Liver (tissue), 8 donors: ENCODE measurements at regions not wholly inside any gene's neighbourhood (a gene's known extent, or its start where the extent isn't known, plus 50 kb on each side); places are given as distances from the start of the nearest gene placed in this dataset.

Experiments used
- DNase-seq: peaks from one replicate; pipeline ENCODE4 v3.0.0-alpha.2; 2017; ENCODE audit warnings: low spot score
- H3K27ac ChIP-seq, 2 donors: one replicate each; pipeline ENCODE4 v1.7.0; 2013; ENCODE audit warnings: inconsistent platforms in 2 of 2, low read length in 2 of 2, control low read depth in 1 of 2, low read depth in 1 of 2, mild to moderate bottlenecking in 1 of 2
- H3K27me3 ChIP-seq, 4 donors: one replicate each; pipeline versions ENCODE4 v1.6.1 to v1.7.0; 2013; ENCODE audit warnings: low read length in 3 of 4, inconsistent platforms in 1 of 4, mild to moderate bottlenecking in 1 of 4, moderate library complexity in 1 of 4; ENCODE audit not compliant: control insufficient read depth in 4 of 4, insufficient read depth in 4 of 4
- H3K36me3 ChIP-seq, 4 donors: one replicate each; pipeline versions ENCODE4 v1.6.1 to v1.7.0; 2013; ENCODE audit warnings: low read length in 3 of 4, mild to moderate bottlenecking in 3 of 4, low read depth in 1 of 4, moderate library complexity in 1 of 4; ENCODE audit not compliant: control insufficient read depth in 4 of 4, insufficient read depth in 3 of 4
- H3K4me1 ChIP-seq, 4 donors: one replicate each; pipeline versions ENCODE4 v1.6.1 to v1.7.0; 2013; ENCODE audit warnings: low read length in 3 of 4, mild to moderate bottlenecking in 3 of 4, moderate library complexity in 1 of 4; ENCODE audit not compliant: control insufficient read depth in 4 of 4, insufficient read depth in 4 of 4
- H3K4me3 ChIP-seq, 3 donors: one replicate each; pipeline versions ENCODE4 v1.6.1 to v1.7.0; 2013; ENCODE audit warnings: low read length in 3 of 3, control low read depth in 1 of 3, low read depth in 1 of 3, mild to moderate bottlenecking in 1 of 3
- H3K9ac ChIP-seq, 2 donors: one replicate each; pipeline ENCODE4 v1.7.0; 2013; ENCODE audit warnings: low read length in 2 of 2, mild to moderate bottlenecking in 2 of 2, moderate library complexity in 2 of 2, control low read depth in 1 of 2, low read depth in 1 of 2
- H3K9me3 ChIP-seq, 4 donors: one replicate each; pipeline versions ENCODE4 v1.6.1 to v1.7.0; 2013; ENCODE audit warnings: low read length in 3 of 4; ENCODE audit not compliant: control insufficient read depth in 4 of 4
- EGR1 ChIP-seq, 2 donors: IDR thresholded peaks; 2 replicates each; pipeline ENCODE4 v1.6.1; 2016 to 2018; ENCODE audit warnings: antibody characterized with exemption in 2 of 2, low read depth in 2 of 2
- FOXA1 ChIP-seq: IDR thresholded peaks from 2 replicates; pipeline ENCODE4 v1.6.1; 2016; ENCODE audit warnings: antibody characterized with exemption
- FOXA2 ChIP-seq: IDR thresholded peaks from 2 replicates; pipeline ENCODE4 v1.6.1; 2016; ENCODE audit warnings: antibody characterized with exemption
- GABPA ChIP-seq, 2 donors: IDR thresholded peaks in 1 of 2; conservative IDR thresholded peaks in 1 of 2; 2 replicates each; pipeline ENCODE4 v1.6.1; 2016; ENCODE audit warnings: antibody characterized with exemption in 2 of 2, mild to moderate bottlenecking in 1 of 2, moderate library complexity in 1 of 2
- HNF4A ChIP-seq, 2 donors: conservative IDR thresholded peaks; 2 replicates each; pipeline ENCODE4 v1.6.1; 2016; ENCODE audit warnings: antibody characterized with exemption in 2 of 2, mild to moderate bottlenecking in 2 of 2
- NR2F2 ChIP-seq: IDR thresholded peaks from 2 replicates; pipeline ENCODE4 v1.6.1; 2016; ENCODE audit warnings: antibody characterized with exemption
- RAD21 ChIP-seq, 2 donors: IDR thresholded peaks; 2 replicates each; pipeline ENCODE4 v1.6.1; 2016; ENCODE audit warnings: antibody characterized with exemption in 2 of 2, mild to moderate bottlenecking in 2 of 2
- RXRA ChIP-seq, 2 donors: IDR thresholded peaks; 2 replicates each; pipeline ENCODE4 v1.6.1; 2017 to 2018; ENCODE audit warnings: antibody characterized with exemption in 2 of 2, mild to moderate bottlenecking in 1 of 2
- SP1 ChIP-seq: IDR thresholded peaks from 2 replicates; pipeline ENCODE4 v1.6.1; 2018; ENCODE audit warnings: antibody characterized with exemption, mild to moderate bottlenecking
- TAF1 ChIP-seq: conservative IDR thresholded peaks from 2 replicates; pipeline ENCODE4 v1.6.1; 2016; ENCODE audit warnings: antibody characterized with exemption, mild to moderate bottlenecking
- YY1 ChIP-seq: IDR thresholded peaks from 2 replicates; pipeline ENCODE4 v1.6.1; 2016; ENCODE audit warnings: antibody characterized with exemption, mild to moderate bottlenecking
- WGBS: extraction: QIAGEN DNeasy Blood & Tissue Kit; methylation state at CpG from one replicate; pipeline ENCODE4 v1.1.7; 2013; 5-methylcytosine and 5-hydroxymethylcytosine counted together
- TF ChIP-seq, protein P1 (sequence below): IDR thresholded peaks from 2 replicates; pipeline ENCODE4 v1.6.1; 2016; ENCODE audit warnings: antibody characterized with exemption
- TF ChIP-seq, protein P2 (sequence below): IDR thresholded peaks from 2 replicates; pipeline ENCODE4 v1.6.1; 2016; ENCODE audit warnings: antibody characterized with exemption
- TF ChIP-seq, protein P3 (sequence below): fragments of 150-350 bp; IDR thresholded peaks from 2 replicates; pipeline ENCODE4 v1.5.1; 2017; ENCODE audit warnings: improper control_type of control experiment, low read depth, low read length; ENCODE audit not compliant: missing input control
- TF ChIP-seq, protein P4 (sequence below): IDR thresholded peaks from 2 replicates; pipeline ENCODE4 v1.6.1; 2016; ENCODE audit warnings: antibody characterized with exemption, mild to moderate bottlenecking
- donor health status: healthy.
- donor health status: healthy.
- donor health status: healthy.
- donor health status: healthy.
- donor health status: healthy.

DNA sequence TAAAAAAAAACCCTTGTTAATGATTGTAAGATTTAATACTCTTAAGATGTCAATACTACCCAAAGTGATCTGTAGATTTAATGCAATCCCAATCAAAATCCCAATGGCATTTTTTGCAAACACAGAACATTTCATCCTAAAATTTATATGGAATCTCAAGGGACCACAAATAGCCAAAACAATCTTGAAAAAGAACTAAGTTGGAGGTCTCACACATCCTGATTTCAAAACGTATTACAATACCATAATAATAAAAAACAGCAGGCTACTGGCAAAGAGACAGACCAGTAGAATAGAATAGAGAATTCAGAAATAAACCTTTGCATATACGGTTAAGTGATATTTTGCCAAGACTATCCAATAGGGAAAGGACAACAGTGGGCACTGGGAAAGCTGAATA is 331.9 kb upstream of the JARID2 start:
- no peaks in the 10 kb centered on the region for H3K36me3 ChIP-seq
- peaks cover 0 to 3% (median 0%) of the 10 kb centered on the region in 4 donors for H3K4me1 ChIP-seq
- H3K27ac ChIP-seq = no peak overlapping the region
- DNase-seq = no peak
- H3K9me3 ChIP-seq = no peaks in the 10 kb centered on the region
- H3K9ac ChIP-seq = no peak overlapping the region
- TF ChIP-seq GABPA (IDR thresholded peaks at IDR 0.05 in 1 of 2, conservative IDR thresholded peaks at IDR 0.05 in 1 of 2) (no peak), HNF4A (conservative IDR thresholded peaks at IDR 0.05) (no peak), RAD21 (IDR thresholded peaks at IDR 0.05) (no peak), NR2F2 (no peak), TAF1 (no peak), FOXA2 (no peak), EGR1 (IDR thresholded peaks at IDR 0.05; ENCODE audit: low read depth in 2 of 2) (no peak), RXRA (IDR thresholded peaks at IDR 0.05) (no peak), YY1 (no peak), SP1 (no peak), FOXA1 (no peak)
- TF ChIP-seq, protein P1, sequence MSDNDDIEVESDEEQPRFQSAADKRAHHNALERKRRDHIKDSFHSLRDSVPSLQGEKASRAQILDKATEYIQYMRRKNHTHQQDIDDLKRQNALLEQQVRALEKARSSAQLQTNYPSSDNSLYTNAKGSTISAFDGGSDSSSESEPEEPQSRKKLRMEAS = no peak
- TF ChIP-seq, protein P2, sequence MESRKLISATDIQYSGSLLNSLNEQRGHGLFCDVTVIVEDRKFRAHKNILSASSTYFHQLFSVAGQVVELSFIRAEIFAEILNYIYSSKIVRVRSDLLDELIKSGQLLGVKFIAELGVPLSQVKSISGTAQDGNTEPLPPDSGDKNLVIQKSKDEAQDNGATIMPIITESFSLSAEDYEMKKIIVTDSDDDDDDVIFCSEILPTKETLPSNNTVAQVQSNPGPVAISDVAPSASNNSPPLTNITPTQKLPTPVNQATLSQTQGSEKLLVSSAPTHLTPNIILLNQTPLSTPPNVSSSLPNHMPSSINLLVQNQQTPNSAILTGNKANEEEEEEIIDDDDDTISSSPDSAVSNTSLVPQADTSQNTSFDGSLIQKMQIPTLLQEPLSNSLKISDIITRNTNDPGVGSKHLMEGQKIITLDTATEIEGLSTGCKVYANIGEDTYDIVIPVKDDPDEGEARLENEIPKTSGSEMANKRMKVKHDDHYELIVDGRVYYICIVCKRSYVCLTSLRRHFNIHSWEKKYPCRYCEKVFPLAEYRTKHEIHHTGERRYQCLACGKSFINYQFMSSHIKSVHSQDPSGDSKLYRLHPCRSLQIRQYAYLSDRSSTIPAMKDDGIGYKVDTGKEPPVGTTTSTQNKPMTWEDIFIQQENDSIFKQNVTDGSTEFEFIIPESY = no peak
- TF ChIP-seq, protein P3, sequence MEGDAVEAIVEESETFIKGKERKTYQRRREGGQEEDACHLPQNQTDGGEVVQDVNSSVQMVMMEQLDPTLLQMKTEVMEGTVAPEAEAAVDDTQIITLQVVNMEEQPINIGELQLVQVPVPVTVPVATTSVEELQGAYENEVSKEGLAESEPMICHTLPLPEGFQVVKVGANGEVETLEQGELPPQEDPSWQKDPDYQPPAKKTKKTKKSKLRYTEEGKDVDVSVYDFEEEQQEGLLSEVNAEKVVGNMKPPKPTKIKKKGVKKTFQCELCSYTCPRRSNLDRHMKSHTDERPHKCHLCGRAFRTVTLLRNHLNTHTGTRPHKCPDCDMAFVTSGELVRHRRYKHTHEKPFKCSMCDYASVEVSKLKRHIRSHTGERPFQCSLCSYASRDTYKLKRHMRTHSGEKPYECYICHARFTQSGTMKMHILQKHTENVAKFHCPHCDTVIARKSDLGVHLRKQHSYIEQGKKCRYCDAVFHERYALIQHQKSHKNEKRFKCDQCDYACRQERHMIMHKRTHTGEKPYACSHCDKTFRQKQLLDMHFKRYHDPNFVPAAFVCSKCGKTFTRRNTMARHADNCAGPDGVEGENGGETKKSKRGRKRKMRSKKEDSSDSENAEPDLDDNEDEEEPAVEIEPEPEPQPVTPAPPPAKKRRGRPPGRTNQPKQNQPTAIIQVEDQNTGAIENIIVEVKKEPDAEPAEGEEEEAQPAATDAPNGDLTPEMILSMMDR = no peak
- TF ChIP-seq, protein P4, sequence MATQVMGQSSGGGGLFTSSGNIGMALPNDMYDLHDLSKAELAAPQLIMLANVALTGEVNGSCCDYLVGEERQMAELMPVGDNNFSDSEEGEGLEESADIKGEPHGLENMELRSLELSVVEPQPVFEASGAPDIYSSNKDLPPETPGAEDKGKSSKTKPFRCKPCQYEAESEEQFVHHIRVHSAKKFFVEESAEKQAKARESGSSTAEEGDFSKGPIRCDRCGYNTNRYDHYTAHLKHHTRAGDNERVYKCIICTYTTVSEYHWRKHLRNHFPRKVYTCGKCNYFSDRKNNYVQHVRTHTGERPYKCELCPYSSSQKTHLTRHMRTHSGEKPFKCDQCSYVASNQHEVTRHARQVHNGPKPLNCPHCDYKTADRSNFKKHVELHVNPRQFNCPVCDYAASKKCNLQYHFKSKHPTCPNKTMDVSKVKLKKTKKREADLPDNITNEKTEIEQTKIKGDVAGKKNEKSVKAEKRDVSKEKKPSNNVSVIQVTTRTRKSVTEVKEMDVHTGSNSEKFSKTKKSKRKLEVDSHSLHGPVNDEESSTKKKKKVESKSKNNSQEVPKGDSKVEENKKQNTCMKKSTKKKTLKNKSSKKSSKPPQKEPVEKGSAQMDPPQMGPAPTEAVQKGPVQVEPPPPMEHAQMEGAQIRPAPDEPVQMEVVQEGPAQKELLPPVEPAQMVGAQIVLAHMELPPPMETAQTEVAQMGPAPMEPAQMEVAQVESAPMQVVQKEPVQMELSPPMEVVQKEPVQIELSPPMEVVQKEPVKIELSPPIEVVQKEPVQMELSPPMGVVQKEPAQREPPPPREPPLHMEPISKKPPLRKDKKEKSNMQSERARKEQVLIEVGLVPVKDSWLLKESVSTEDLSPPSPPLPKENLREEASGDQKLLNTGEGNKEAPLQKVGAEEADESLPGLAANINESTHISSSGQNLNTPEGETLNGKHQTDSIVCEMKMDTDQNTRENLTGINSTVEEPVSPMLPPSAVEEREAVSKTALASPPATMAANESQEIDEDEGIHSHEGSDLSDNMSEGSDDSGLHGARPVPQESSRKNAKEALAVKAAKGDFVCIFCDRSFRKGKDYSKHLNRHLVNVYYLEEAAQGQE = no peak
- H3K27me3 ChIP-seq = no peaks in the 10 kb centered on the region
- no peak overlapping the region for H3K4me3 ChIP-seq
- 85% methylated on average over 2 of the region's 2 CpGs for WGBS
